Trophoblast cell (in vitro differentiated cells and primary cell): ENCODE measurements at regions not wholly inside any gene's neighbourhood (a gene's known extent, or its start where the extent isn't known, plus 50 kb on each side); places are given as distances from the start of the nearest gene placed in this dataset.

Experiments
- DNase-seq, 2 donors: peaks; one replicate each; pipeline ENCODE4 v3.0.0-alpha.2; 2016
- H2AFZ ChIP-seq: 2 replicates; pipeline ENCODE4 v1.6.1; 2013; ENCODE audit warnings: low read length, moderate library complexity, mild to moderate bottlenecking; ENCODE audit not compliant: insufficient read depth, poor library complexity
- H2AK5ac ChIP-seq: 2 replicates; pipeline ENCODE4 v1.6.1; 2013; ENCODE audit warnings: mild to moderate bottlenecking, low read length
- H2BK120ac ChIP-seq: 2 replicates; pipeline ENCODE4 v1.6.1; 2013; ENCODE audit warnings: low read length, mild to moderate bottlenecking, moderate library complexity; ENCODE audit not compliant: insufficient read depth, poor library complexity
- H2BK12ac ChIP-seq: 2 replicates; pipeline ENCODE4 v1.6.1; 2013; ENCODE audit warnings: mild to moderate bottlenecking, low read length, moderate library complexity
- H2BK5ac ChIP-seq: 2 replicates; pipeline ENCODE4 v1.6.1; 2013; ENCODE audit warnings: low read length, low read depth, moderate library complexity, mild to moderate bottlenecking; ENCODE audit not compliant: poor library complexity
- H3K14ac ChIP-seq: 2 replicates; pipeline ENCODE4 v1.6.1; 2013; ENCODE audit warnings: mild to moderate bottlenecking, low read length
- H3K18ac ChIP-seq: 2 replicates; pipeline ENCODE4 v1.6.1; 2013; ENCODE audit warnings: mild to moderate bottlenecking, low read length
- H3K23ac ChIP-seq: 2 replicates; pipeline ENCODE4 v1.6.1; 2013; ENCODE audit warnings: low read length
- H3K27ac ChIP-seq: 2 replicates; pipeline ENCODE4 v1.5.1; 2013; ENCODE audit warnings: low read depth, mild to moderate bottlenecking, inconsistent platforms, low read length, moderate library complexity
- H3K27me3 ChIP-seq: 2 replicates; pipeline ENCODE4 v1.6.1; 2013; ENCODE audit warnings: inconsistent platforms, mild to moderate bottlenecking, low read length, moderate library complexity; ENCODE audit not compliant: insufficient read depth
- H3K36me3 ChIP-seq, 2 experiments: 1 replicate in 1 of 2; 2 replicates in 1 of 2; pipeline ENCODE4 v1.6.1; 2013; ENCODE audit warnings: low read length in 2 of 2, mild to moderate bottlenecking in 2 of 2, moderate library complexity in 1 of 2; ENCODE audit not compliant: insufficient read depth in 2 of 2, control insufficient read depth in 1 of 2
- H3K4ac ChIP-seq: 2 replicates; pipeline ENCODE4 v1.6.1; 2013; ENCODE audit warnings: low read depth, mild to moderate bottlenecking, low read length, moderate library complexity
- H3K4me1 ChIP-seq, 2 experiments: 1 replicate in 1 of 2; 2 replicates in 1 of 2; pipeline ENCODE4 v1.6.1; 2013; ENCODE audit warnings: low read length in 2 of 2, mild to moderate bottlenecking in 2 of 2, moderate library complexity in 1 of 2; ENCODE audit not compliant: insufficient read depth in 2 of 2, control insufficient read depth in 1 of 2
- H3K4me2 ChIP-seq: 2 replicates; pipeline ENCODE4 v1.6.1; 2013; ENCODE audit warnings: inconsistent platforms, mild to moderate bottlenecking, low read length, moderate library complexity
- H3K4me3 ChIP-seq: 2 replicates; pipeline ENCODE4 v1.5.1; 2013; ENCODE audit warnings: mild to moderate bottlenecking, low read depth, low read length, inconsistent platforms
- H3K79me1 ChIP-seq: one replicate; pipeline ENCODE4 v1.6.1; 2013; ENCODE audit warnings: low read length
- H3K79me2 ChIP-seq: 2 replicates; pipeline ENCODE4 v1.6.1; 2013; ENCODE audit warnings: low read length, mild to moderate bottlenecking; ENCODE audit not compliant: control insufficient read depth, insufficient read depth, poor library complexity
- H3K9ac ChIP-seq: 2 replicates; pipeline ENCODE4 v1.6.1; 2013; ENCODE audit warnings: mild to moderate bottlenecking, low read length
- H3K9me3 ChIP-seq: 2 replicates; pipeline ENCODE4 v1.6.1; 2013; ENCODE audit warnings: low read depth, mild to moderate bottlenecking, control low read depth, inconsistent platforms, low read length; ENCODE audit not compliant: insufficient read depth
- H4K12ac ChIP-seq: 2 replicates; pipeline ENCODE4 v1.6.1; 2013; ENCODE audit warnings: low read depth, mild to moderate bottlenecking, low read length, moderate library complexity
- H4K8ac ChIP-seq: 2 replicates; pipeline ENCODE4 v1.6.1; 2013; ENCODE audit warnings: low read depth, mild to moderate bottlenecking, low read length, moderate library complexity
- H4K91ac ChIP-seq: one replicate; pipeline ENCODE4 v1.6.1; 2013; ENCODE audit warnings: low read depth, mild to moderate bottlenecking, low read length, moderate library complexity
- WGBS: extraction: QIAGEN DNeasy Blood & Tissue Kit; methylation state at CpG from one replicate; pipeline ENCODE4 v1.1.7; 2013; ENCODE audit warnings: missing lambda C conversion rate; ENCODE audit not compliant: insufficient read length, insufficient coverage; ENCODE audit errors: extremely low coverage; 5-methylcytosine and 5-hydroxymethylcytosine counted together

DNA sequence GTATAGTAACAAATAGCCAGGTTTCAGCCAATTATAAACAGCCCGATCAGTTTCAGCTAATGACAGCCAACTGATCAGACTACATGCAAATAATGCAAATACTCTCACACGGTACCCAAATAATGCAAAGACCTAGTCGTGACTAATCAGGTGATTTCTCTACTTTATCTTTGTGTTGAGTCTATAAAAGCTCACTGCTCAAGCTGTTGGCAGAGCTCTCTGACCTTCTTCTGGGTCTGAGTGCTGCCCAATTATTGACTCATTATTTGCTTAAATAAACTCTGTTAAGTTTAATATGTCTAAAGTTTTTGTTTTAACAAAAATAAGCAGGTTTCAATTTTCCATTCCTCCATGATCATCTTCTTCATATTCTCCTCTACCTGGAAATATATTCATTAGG lies 1971.7 kb downstream of the SUCLG1 start:
- Histone ChIP-seq H3K4me3 (no peak overlapping the region), H2BK12ac (no peak overlapping the region), H3K27ac (no peak overlapping the region), H3K14ac (no peak overlapping the region), H2BK120ac (no peak overlapping the region), H3K9ac (no peak overlapping the region), H2AFZ (no peak overlapping the region), H2BK5ac (no peak overlapping the region), H3K23ac (no peak overlapping the region), H2AK5ac (no peak overlapping the region), H3K79me1 (no peaks in the 10 kb centered on the region), H3K4me1 (no peaks in the 10 kb centered on the region), H3K18ac (no peak overlapping the region), H3K4ac (no peak overlapping the region), H3K9me3 (no peaks in the 10 kb centered on the region), H4K12ac (no peak overlapping the region), H3K4me2 (no peak overlapping the region), H3K36me3 (no peaks in the 10 kb centered on the region), H3K27me3 (no peaks in the 10 kb centered on the region), H3K79me2 (no peaks in the 10 kb centered on the region), H4K91ac (no peak overlapping the region), H4K8ac (no peak overlapping the region)
- DNase-seq: no peak
- WGBS: no CpG with 5 or more reads among the region's 3 CpGs

DNA sequence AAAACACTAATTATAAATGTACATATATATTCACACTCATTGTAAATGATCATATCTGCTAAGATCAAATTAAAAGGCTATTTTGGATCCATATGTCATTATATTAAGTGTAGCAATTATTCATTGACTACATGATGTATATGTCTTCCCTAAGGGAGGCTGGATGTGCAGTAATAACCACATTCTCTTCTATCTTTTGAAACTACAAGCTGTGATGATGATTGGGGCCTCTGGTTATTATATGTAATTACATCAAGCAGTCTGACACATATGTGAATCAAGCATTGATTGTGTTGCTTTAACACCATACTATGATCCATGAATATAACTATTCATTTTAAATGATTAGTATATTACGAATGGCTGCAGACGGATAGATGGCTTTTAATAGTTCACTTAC lies 1973.4 kb downstream of the SUCLG1 start:
- Histone ChIP-seq H3K36me3 (no peaks in the 10 kb centered on the region), H2AFZ (no peak overlapping the region), H3K23ac (no peak overlapping the region), H3K4me3 (no peak overlapping the region), H3K79me2 (no peaks in the 10 kb centered on the region), H3K14ac (no peak overlapping the region), H3K27me3 (no peaks in the 10 kb centered on the region), H3K18ac (no peak overlapping the region), H2AK5ac (no peak overlapping the region), H3K9ac (no peak overlapping the region), H4K12ac (no peak overlapping the region), H3K27ac (no peak overlapping the region), H4K8ac (no peak overlapping the region), H4K91ac (no peak overlapping the region), H3K9me3 (no peaks in the 10 kb centered on the region), H3K79me1 (no peaks in the 10 kb centered on the region), H3K4ac (no peak overlapping the region), H3K4me1 (no peaks in the 10 kb centered on the region), H2BK12ac (no peak overlapping the region), H2BK5ac (no peak overlapping the region), H3K4me2 (no peak overlapping the region), H2BK120ac (no peak overlapping the region)
- WGBS: no CpG with 5 or more reads among the region's 2 CpGs
- no peak for DNase-seq

DNA sequence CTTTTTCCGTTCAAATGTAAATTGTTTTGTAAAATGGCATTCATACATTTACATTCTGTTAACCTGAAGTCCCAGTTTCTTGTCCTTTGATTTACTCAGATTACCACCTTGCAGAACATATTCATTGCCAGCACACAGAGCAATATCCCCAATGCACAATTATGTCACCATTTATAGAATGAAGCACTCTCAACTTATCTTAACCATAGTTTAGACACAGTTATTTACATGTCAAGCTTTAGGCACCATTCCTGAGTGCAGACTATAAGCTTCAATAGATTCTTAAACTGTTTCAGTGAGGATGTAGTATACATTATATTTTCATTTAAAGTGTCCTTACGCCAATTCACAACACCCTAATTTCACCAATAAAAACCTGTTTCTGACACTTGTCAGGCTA lies 1977.9 kb downstream of the SUCLG1 start:
- Histone ChIP-seq H3K36me3 (no peaks in the 10 kb centered on the region), H4K8ac (no peak overlapping the region), H3K14ac (no peak overlapping the region), H3K79me1 (no peaks in the 10 kb centered on the region), H3K79me2 (no peaks in the 10 kb centered on the region), H3K4me1 (no peaks in the 10 kb centered on the region), H2BK5ac (no peak overlapping the region), H2BK120ac (no peak overlapping the region), H4K12ac (no peak overlapping the region), H4K91ac (no peak overlapping the region), H3K9me3 (no peaks in the 10 kb centered on the region), H3K4ac (no peak overlapping the region), H2AK5ac (no peak overlapping the region), H3K9ac (no peak overlapping the region), H3K23ac (no peak overlapping the region), H2BK12ac (no peak overlapping the region), H3K4me2 (no peak overlapping the region), H3K4me3 (no peak overlapping the region), H3K18ac (no peak overlapping the region), H2AFZ (no peak overlapping the region), H3K27ac (no peak overlapping the region), H3K27me3 (no peaks in the 10 kb centered on the region)
- WGBS: no CpG with 5 or more reads among the region's 2 CpGs
- no peak for DNase-seq

DNA sequence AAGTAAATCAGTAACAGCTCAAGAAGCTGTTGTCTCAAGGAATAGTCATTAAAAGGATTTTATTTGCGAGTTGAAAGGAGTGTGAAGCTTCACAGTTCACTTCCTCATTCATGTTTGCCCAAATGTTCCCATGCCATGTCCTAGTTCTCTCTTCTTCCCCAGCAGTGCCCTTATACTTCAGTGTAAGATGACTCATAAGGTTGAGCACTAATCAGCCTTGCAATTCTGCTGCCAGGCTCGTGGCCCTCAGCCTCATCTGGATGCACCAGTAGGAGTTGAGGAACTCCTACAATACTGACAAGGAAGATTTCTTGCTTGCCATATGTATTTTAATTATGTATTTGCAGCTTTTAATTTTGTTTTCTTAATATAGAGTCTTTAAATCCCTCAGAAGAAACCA lies 1980.4 kb downstream of the SUCLG1 start:
- no peak overlapping the region for H3K14ac ChIP-seq
- no peaks in the 10 kb centered on the region for H3K79me1 ChIP-seq
- no peaks in the 10 kb centered on the region for H3K27me3 ChIP-seq
- no peak overlapping the region for H3K27ac ChIP-seq
- whole genome bisulfite sequencing: no CpG with 5 or more reads among the region's 2 CpGs
- no peak overlapping the region for H2AFZ ChIP-seq
- no peak overlapping the region for H2BK12ac ChIP-seq
- H2BK120ac ChIP-seq: no peak overlapping the region
- H3K36me3 ChIP-seq: no peaks in the 10 kb centered on the region
- no peak overlapping the region for H3K4me2 ChIP-seq
- H4K12ac ChIP-seq: no peak overlapping the region
- no peak overlapping the region for H2BK5ac ChIP-seq
- no peaks in the 10 kb centered on the region for H3K4me1 ChIP-seq
- H3K9me3 ChIP-seq: no peaks in the 10 kb centered on the region
- no peak for DNase-seq
- no peak overlapping the region for H3K9ac ChIP-seq
- no peak overlapping the region for H3K23ac ChIP-seq
- no peaks in the 10 kb centered on the region for H3K79me2 ChIP-seq
- H3K4ac ChIP-seq: no peak overlapping the region
- H3K4me3 ChIP-seq: no peak overlapping the region
- no peak overlapping the region for H4K8ac ChIP-seq
- no peak overlapping the region for H2AK5ac ChIP-seq
- no peak overlapping the region for H3K18ac ChIP-seq
- no peak overlapping the region for H4K91ac ChIP-seq
